ENCODE measurements at regions not wholly inside any gene's neighbourhood (a gene's known extent, or its start where the extent isn't known, plus 50 kb on each side); places are given as distances from the start of the nearest gene placed in this dataset.
"Not testable (repeated sequence)": the region's sequence is repeated elsewhere in the genome, so short reads cannot be mapped to it uniquely, and the experiment has no call there.

DNA sequence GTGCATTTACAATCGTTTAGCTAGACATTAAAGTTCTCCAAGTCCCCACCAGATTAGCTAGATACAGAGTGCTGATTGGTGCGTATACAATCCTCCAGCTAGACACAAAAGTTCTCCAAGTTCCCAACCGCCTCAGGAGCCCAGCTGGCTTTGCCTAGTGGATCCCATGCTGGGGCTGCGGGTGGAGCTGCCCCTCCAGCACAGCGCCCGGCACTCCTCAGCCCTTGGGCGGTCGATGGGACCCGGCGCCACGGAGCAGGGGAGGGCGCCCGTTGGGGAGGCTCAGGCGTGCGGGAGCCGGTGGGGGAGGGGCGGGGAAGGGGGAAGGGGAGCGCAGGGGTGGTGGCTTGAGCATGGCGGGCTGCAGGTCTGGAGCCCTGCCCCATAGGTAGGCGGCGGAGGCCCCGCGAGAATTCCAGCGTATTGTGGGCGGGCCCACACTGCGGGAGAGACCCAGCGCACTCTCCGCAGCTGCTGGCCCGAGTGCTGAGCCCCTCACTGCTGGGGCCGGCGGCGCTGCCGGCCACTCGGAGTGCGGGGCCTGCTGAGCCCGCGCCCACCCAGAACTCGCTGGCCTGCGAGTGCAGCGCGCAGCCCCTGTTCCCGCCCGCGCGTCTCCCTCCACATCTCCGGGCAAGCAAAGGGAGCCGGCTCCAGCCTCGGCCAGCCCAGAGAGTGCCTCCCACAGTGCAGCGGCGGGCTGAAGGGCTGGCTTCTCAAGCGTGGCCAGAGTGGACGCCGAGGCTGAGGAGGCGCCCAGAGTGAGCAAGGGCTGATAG, 907.5 kb downstream of the CDH8 start:
- DNase-seq = no peak
- H3K27me3 Mint-ChIP-seq = no peaks in the 10 kb centered on the region
- H3K27ac Mint-ChIP-seq = no peak overlapping the region
- H3K4me1 Mint-ChIP-seq = no peaks in the 10 kb centered on the region
- peaks cover 7% of the 10 kb centered on the region for H3K9me3 Mint-ChIP-seq
- no peak overlapping the region for H3K4me3 Mint-ChIP-seq
- no peaks in the 10 kb centered on the region for H3K36me3 Mint-ChIP-seq

DNA sequence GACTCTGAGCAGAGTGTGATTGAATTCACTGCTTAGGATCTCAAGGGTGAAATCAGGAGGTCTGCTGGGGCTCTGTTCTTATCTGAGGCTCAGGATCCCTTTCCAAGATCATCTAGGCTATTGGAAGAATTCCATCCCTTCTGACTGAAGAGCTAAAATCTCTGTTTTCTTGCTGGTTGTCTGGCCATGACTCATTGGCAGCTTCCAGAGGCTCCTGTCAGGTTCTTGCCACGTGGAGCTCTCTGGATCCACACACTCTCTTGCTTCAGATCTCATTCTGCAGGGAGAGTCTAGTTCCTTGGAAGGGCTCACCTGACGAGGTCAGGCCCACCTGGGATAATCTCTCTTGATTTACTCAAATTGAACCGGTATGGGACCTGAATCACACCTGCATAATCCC, 930.7 kb downstream of the CDH8 start:
- DNase-seq = no peak
- H3K27ac Mint-ChIP-seq = no peak overlapping the region
- H3K36me3 Mint-ChIP-seq = no peaks in the 10 kb centered on the region
- no peaks in the 10 kb centered on the region for H3K4me1 Mint-ChIP-seq
- H3K9me3 Mint-ChIP-seq = peaks cover 8% of the 10 kb centered on the region
- H3K27me3 Mint-ChIP-seq = no peaks in the 10 kb centered on the region
- H3K4me3 Mint-ChIP-seq = no peak overlapping the region

DNA sequence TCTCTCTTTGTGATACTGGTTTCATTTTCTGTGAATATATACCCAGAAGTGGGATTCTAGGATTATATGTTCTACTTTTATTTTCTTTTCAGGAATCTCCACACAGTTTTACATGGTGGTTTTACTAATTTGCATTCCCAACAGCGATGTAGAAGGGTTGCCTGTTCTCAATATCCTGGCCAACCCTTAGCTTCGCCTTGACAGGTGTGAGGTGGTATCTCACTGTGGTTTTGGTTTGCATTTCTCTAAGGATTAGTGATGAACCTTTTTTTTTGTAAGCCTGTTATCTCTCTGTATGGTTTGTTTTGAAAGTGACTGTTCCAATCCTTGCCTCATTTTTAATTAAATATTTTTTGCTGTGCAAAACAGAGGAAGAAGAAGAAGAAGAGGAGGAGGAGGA, 937.7 kb downstream of the CDH8 start:
- no peaks in the 10 kb centered on the region for H3K36me3 Mint-ChIP-seq
- no peak overlapping the region for H3K27ac Mint-ChIP-seq
- no peaks in the 10 kb centered on the region for H3K4me1 Mint-ChIP-seq

DNA sequence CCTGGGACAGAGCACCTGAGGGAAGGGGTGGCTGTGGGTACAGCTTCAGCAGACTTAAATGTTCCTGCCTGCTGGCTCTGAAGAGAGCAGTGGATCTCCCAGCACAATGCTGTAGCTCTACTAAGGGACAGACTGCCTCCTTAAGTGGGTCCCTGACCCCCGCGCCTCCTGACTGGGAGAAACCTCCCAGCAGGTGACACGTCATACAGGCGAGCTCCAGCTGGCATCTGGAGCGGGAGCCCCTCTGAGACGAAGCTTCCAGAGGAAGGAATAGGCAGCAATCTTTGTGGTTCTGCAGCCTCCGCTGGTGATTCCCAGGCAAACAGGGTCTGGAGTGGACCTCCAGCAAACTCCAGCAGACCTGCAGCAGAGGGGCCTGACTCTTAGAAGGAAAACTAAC, 944.9 kb downstream of the CDH8 start:
- H3K36me3 Mint-ChIP-seq, H3K27ac Mint-ChIP-seq, H3K4me3 Mint-ChIP-seq, H3K4me1 Mint-ChIP-seq, DNase-seq, H3K27me3 Mint-ChIP-seq: not testable (repeated sequence)
- H3K9me3 Mint-ChIP-seq = peaks cover 18% of the 10 kb centered on the region

More for the DNA sequence above, 937.7 kb downstream of the CDH8 start:
- Mint-ChIP-seq H3K27me3 (no peaks in the 10 kb centered on the region), H3K4me3 (no peak overlapping the region), H3K9me3 (peaks cover 22% of the 10 kb centered on the region)
- DNase-seq = no peak

DNA sequence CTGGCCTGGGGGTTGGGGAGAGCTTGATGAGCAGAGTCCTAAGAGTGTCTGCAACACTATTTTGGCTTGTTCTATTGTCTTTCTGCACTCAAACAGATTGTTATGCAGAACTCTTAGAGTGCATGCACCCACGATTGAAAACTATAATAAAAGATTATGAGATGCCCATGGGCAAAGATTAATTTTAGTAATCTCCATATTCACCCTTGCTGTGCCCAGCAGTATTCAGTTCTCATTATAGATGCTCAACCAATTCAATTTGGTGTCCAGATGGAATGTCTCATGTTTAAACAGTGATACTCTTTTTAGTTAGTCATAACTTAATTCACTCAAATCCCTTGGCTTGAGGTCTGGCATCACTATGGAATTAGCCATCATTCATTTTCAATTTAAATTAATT, 952.5 kb downstream of the CDH8 start:
- no peak for DNase-seq
- H3K4me1 Mint-ChIP-seq = no peaks in the 10 kb centered on the region
- H3K4me3 Mint-ChIP-seq = no peak overlapping the region

DNA sequence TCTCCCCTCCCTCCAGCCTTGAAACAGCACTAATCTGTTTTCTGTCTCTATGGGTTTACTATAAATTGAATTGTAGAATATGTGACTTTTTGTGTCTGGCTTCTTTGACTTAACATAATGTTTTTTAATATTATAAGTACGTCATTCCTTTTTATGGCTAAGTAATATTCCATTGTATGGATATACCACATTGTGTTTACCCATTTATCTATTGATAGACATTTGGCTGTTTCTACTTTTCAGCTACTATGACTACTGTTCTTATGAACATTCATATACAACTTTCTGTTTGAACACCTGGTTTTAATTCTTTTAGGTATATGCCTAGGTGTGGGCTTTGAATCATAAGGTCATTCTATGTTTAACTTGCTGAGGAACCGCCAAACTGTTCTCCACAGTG, 961.9 kb downstream of the CDH8 start:
- H3K27ac Mint-ChIP-seq = no peak overlapping the region
- peaks cover 7% of the 10 kb centered on the region for H3K9me3 Mint-ChIP-seq
- no peaks in the 10 kb centered on the region for H3K4me1 Mint-ChIP-seq
- no peak overlapping the region for H3K4me3 Mint-ChIP-seq
- no peak for DNase-seq
- no peaks in the 10 kb centered on the region for H3K36me3 Mint-ChIP-seq
- no peaks in the 10 kb centered on the region for H3K27me3 Mint-ChIP-seq

More for the DNA sequence above, 952.5 kb downstream of the CDH8 start:
- Mint-ChIP-seq H3K27ac (no peak overlapping the region), H3K9me3 (peaks cover 5% of the 10 kb centered on the region), H3K36me3 (no peaks in the 10 kb centered on the region), H3K27me3 (no peaks in the 10 kb centered on the region)

DNA sequence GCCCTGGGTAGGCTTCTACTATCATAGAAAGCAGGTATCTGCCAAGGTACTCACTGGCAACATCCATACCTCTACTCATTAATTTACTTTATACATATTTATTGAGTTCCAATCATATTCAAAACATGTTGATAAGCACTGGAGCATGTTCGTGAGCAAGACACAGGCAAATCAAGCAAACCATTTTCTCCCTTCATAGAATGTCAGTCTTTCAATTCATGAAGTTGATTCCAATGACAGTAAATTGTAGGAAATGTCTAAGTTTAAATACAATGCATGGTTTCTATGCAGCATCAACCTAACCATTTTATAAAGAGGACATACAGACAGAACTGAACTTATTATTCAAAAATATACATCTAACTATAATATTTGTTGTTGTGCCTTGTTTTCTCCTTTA, 978.6 kb downstream of the CDH8 start:
- Mint-ChIP-seq H3K9me3 (peaks cover 12% of the 10 kb centered on the region), H3K27me3 (no peaks in the 10 kb centered on the region), H3K36me3 (no peaks in the 10 kb centered on the region), H3K4me3 (no peak overlapping the region), H3K27ac (no peak overlapping the region), H3K4me1 (no peaks in the 10 kb centered on the region)
- DNase-seq = no peak

DNA sequence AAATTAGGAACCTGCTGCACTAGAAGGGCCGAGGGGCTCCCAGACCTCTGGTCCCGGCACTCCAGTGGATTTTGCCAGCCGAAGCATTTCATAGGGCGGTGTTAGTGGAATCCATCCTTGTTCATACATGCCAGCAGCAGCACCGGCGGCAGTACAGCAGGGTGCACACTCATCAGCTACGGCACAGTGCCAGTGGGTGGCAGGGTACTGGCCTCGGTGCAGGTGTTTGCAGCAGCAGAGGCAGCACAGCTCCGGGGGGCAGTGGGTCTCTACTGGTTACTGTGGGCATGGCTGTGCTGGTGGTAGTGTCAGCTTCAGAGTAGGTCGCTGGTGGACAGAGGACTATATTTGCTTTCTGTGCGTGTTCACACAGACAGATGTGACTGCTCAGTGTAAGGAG, 985.7 kb downstream of the CDH8 start:
- no peaks in the 10 kb centered on the region for H3K36me3 Mint-ChIP-seq
- H3K9me3 Mint-ChIP-seq = peaks cover 11% of the 10 kb centered on the region
- no peaks in the 10 kb centered on the region for H3K27me3 Mint-ChIP-seq
- H3K4me1 Mint-ChIP-seq = no peaks in the 10 kb centered on the region
- H3K4me3 Mint-ChIP-seq = no peak overlapping the region
- no peak overlapping the region for H3K27ac Mint-ChIP-seq
- no peak for DNase-seq

DNA sequence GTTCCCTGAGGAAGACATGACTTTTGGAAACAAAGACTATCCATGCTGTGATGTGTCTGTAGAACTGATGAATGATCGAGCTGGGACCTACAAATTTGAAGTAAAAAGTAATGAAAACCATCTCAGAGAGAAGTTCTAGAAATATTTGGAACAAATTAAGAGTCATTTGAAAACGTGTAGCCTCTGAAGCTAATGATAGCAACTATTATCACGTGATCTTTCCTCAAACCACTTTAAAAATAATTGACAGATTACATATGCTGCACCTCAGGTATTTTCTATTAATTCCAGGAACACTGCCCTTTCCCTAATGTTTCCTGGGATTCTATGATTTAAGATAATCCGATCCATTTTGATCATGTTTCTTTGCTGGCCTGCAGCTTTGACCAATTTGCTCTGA, 990.3 kb downstream of the CDH8 start:
- Mint-ChIP-seq H3K4me3 (no peak overlapping the region), H3K4me1 (no peaks in the 10 kb centered on the region), H3K9me3 (peaks cover 6% of the 10 kb centered on the region), H3K27ac (no peak overlapping the region), H3K27me3 (no peaks in the 10 kb centered on the region), H3K36me3 (no peaks in the 10 kb centered on the region)
- DNase-seq = no peak

DNA sequence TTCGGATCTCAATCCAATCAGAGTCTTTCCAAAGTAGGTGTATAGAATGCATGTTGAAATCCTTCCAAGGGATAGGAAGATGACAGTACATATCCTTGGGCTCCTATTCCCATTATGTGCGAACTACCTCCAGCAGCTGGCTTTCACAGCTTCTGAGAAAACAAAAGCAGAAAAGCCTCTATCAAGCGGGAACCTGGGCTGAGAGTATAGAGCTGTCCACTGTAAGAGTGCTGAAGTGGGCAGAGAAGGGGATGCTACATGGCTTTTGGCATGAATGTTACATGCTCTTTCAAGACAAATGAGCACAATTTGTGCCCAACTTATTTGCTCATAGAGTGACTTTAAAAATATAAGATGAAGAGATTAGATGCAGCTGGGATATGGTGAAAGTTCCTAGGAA, 993.5 kb downstream of the CDH8 start:
- no peak for DNase-seq
- Mint-ChIP-seq H3K4me1 (no peaks in the 10 kb centered on the region), H3K27ac (no peak overlapping the region), H3K4me3 (no peak overlapping the region), H3K9me3 (peaks cover 1% of the 10 kb centered on the region), H3K27me3 (no peaks in the 10 kb centered on the region), H3K36me3 (no peaks in the 10 kb centered on the region)

DNA sequence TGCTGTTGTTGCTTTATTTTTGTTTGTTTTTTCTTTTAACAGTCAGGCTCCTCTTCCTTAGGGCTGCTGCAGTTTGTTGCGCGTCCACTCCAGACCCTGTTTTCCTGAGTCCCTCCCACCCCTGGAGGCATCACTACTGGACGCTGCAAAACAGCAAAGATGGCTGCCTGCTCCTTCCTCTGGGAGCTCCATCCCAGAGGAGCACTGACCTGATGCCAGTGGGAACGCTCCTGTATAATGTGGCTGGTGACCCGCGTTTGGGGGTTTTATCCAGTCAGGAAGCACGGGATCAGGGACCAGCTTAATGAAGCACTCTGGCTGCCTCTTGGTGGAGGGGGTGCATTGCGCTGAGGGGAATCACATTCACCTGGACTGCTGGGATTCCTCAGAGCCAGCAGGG, 1005.6 kb downstream of the CDH8 start:
- no peak for DNase-seq
- Mint-ChIP-seq H3K4me1 (no peaks in the 10 kb centered on the region), H3K9me3 (peaks cover 7% of the 10 kb centered on the region), H3K27me3 (no peaks in the 10 kb centered on the region), H3K4me3 (no peak overlapping the region), H3K36me3 (no peaks in the 10 kb centered on the region), H3K27ac (no peak overlapping the region)

DNA sequence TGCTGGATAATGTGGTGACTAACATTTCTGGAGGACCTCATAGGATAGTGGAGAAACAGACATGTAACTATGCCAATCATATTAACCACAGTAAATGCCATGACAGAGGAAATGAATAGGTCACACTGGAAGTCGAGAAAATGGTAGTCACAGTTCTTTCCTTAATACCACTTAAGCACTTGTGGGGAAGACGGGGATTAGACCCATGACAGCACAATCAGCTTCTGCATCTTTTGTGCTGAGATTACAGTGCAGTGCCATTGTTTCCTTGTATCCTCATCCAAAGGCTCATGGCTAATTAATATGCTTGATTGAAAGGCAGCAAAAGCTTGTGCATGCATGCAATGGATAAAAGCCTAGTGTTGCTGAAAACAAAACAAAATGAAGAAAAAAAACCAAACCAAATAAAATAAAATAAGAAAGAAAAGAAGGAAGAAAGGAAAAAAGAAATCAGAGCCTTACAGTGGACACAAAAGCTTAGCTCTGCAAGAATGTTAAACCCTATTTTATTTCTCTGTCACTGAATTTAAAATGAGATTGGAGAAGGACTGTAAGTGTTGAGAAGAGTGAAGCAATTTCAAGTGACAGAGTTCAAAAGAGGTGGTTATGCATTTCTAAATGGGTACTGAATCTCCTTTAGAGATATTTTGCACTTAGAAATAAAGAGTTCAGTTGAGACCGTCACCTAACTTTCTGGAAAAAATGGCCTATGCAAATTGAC, 1011.9 kb downstream of the CDH8 start:
- Mint-ChIP-seq H3K4me1 (no peaks in the 10 kb centered on the region), H3K9me3 (peaks cover 6% of the 10 kb centered on the region), H3K27me3 (no peaks in the 10 kb centered on the region), H3K27ac (no peak overlapping the region), H3K4me3 (no peak overlapping the region), H3K36me3 (no peaks in the 10 kb centered on the region)
- no peak for DNase-seq

DNA sequence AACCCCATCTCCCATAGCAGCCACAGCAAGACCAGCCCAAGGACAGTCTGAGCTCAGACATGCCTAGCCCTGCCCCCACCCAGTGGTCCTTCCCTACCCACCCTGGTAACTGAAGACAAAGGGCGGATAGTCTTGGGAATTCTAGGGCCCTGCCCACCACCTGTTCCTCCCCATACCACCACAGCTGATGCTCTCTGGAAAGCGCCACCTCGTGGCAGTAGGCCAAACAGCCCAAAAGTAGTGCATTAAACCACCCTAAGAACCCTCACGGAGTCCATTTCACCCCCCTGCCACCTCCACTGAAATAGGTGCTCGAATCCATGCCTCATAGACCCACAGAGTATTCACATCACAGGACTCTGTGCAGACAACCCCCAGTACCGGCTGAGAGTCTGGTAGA, 1021.4 kb downstream of the CDH8 start:
- no peaks in the 10 kb centered on the region for H3K4me1 Mint-ChIP-seq

DNA sequence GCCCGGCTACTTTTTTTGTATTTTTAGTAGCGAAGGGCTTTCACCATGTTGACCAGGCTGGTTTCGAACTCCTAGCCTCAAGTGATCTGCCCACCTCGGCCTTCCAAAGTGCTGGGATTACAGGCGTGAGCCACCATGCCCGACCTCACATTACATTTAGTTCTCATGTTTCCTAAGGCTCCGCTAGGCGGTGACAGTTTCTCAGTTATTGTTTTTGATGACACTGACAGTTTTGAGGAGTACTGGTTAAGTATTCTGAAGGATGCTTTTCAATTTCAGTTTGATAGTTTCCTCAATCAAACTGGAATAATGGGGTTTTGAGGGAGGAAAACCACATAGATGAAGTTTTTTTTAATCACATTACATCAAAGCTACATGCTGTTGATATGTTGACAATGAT, 1028.5 kb downstream of the CDH8 start:
- no peak overlapping the region for H3K27ac Mint-ChIP-seq
- H3K9me3 Mint-ChIP-seq = peaks cover 1% of the 10 kb centered on the region
- H3K27me3 Mint-ChIP-seq = no peaks in the 10 kb centered on the region
- no peak for DNase-seq
- H3K4me1 Mint-ChIP-seq = no peaks in the 10 kb centered on the region
- H3K36me3 Mint-ChIP-seq = no peaks in the 10 kb centered on the region
- H3K4me3 Mint-ChIP-seq = no peak overlapping the region

More for the DNA sequence above, 1021.4 kb downstream of the CDH8 start:
- Mint-ChIP-seq H3K4me3 (no peak overlapping the region), H3K36me3 (no peaks in the 10 kb centered on the region), H3K27ac (no peak overlapping the region), H3K9me3 (peaks cover 9% of the 10 kb centered on the region), H3K27me3 (no peaks in the 10 kb centered on the region)
- DNase-seq = no peak

DNA sequence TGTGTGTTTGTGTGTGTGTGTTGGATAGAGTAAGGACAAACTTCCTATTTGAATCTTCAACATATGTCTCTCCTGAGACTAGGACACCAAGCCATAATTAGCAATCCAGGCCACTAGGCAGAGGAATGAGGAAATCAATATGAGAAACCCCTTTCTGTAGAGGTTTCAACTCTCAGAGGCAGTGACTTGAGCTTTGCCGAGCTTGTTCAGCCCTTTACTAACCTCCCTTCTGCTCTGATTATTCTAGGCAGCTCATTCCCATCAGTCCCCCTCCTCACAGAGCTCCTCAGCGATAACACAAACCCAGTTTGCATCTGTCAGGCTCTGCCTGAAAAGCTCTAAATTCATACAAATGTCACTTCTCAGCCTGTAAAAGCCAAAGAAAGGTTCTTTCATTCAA, 1030.3 kb downstream of the CDH8 start:
- DNase-seq = no peak
- no peak overlapping the region for H3K4me3 Mint-ChIP-seq
- H3K9me3 Mint-ChIP-seq = peaks cover 1% of the 10 kb centered on the region
- H3K4me1 Mint-ChIP-seq = no peaks in the 10 kb centered on the region
- H3K36me3 Mint-ChIP-seq = no peaks in the 10 kb centered on the region
- no peaks in the 10 kb centered on the region for H3K27me3 Mint-ChIP-seq
- no peak overlapping the region for H3K27ac Mint-ChIP-seq

Measured in activated naive CD8-positive, alpha-beta T cell treated with anti-CD3 and anti-CD28 coated beads for 36 hours (primary cell).